SU-DHL-6 (cell line): ENCODE measurements at regions not wholly inside any gene's neighbourhood (a gene's known extent, or its start where the extent isn't known, plus 50 kb on each side); places are given as distances from the start of the nearest gene placed in this dataset.

Experiments
- H2AFZ ChIP-seq: fragments of 200-600 bp; sonication (generic); 2 replicates; pipeline ENCODE4 v1.6.1; 2014; ENCODE audit warnings: low read depth, mild to moderate bottlenecking, moderate library complexity, mixed read lengths, antibody characterized with exemption, low read length; ENCODE audit not compliant: severe bottlenecking
- H3F3A ChIP-seq: fragments of 200-600 bp; shearing (Covaris generic); 2 replicates; pipeline ENCODE4 v1.6.0; 2016; ENCODE audit warnings: antibody characterized with exemption, mild to moderate bottlenecking; ENCODE audit not compliant: insufficient read depth
- H3K27ac ChIP-seq: fragments of 200-600 bp; sonication (generic); 2 replicates; pipeline ENCODE4 v1.5.1; 2016; ENCODE audit warnings: low read depth, mild to moderate bottlenecking, low read length, moderate library complexity, mixed read lengths
- H3K27me3 ChIP-seq: fragments of 200-600 bp; sonication (generic), shearing (Covaris generic); 2 replicates; pipeline ENCODE4 v1.6.0; 2014; ENCODE audit warnings: mild to moderate bottlenecking, low read length
- H3K36me3 ChIP-seq: fragments of 200-600 bp; sonication (generic); 2 replicates; pipeline ENCODE4 v1.6.1; 2014; ENCODE audit warnings: mild to moderate bottlenecking, low read length, mixed read lengths
- H3K4me2 ChIP-seq: fragments of 300-600, 200-600 bp; shearing (Covaris generic), sonication (generic); 2 replicates; pipeline ENCODE4 v1.6.0; 2014; ENCODE audit warnings: low read length, low read depth, mild to moderate bottlenecking; ENCODE audit not compliant: poor library complexity, severe bottlenecking
- H3K4me3 ChIP-seq: fragments of 200-600 bp; sonication (generic); 2 replicates; pipeline ENCODE4 v1.5.1; 2014; ENCODE audit warnings: antibody characterized with exemption, low read length, mild to moderate bottlenecking, mixed read lengths; ENCODE audit not compliant: insufficient read depth, poor library complexity, severe bottlenecking
- H3K79me2 ChIP-seq: fragments of 200-600 bp; sonication (generic); 2 replicates; pipeline ENCODE4 v1.6.1; 2014; ENCODE audit warnings: mild to moderate bottlenecking, low read length, moderate library complexity; ENCODE audit not compliant: insufficient read depth
- H3K9ac ChIP-seq: fragments of 200-600 bp; sonication (generic); 2 replicates; pipeline ENCODE4 v1.7.0; 2014; ENCODE audit warnings: mild to moderate bottlenecking, low read length
- H3K9me2 ChIP-seq: fragments of 200-600 bp; sonication (generic); replicated peaks from 2 replicates; pipeline ENCODE4 v1.6.1; 2014; ENCODE audit warnings: low read length; ENCODE audit not compliant: insufficient read depth
- H3K9me3 ChIP-seq: fragments of 200-600 bp; sonication (generic); 2 replicates; pipeline ENCODE4 v1.6.1; 2014; ENCODE audit warnings: low read length, mixed read lengths; ENCODE audit not compliant: insufficient read depth
- H4K20me1 ChIP-seq: fragments of 200-600 bp; sonication (generic); 2 replicates; pipeline ENCODE4 v1.6.1; 2014; ENCODE audit warnings: low read depth, mild to moderate bottlenecking, antibody characterized with exemption, low read length, moderate library complexity, mixed read lengths
- CTCF ChIP-seq: fragments of 200-600 bp; sonication (generic); IDR thresholded peaks from one replicate; pipeline ENCODE4 v1.5.1; 2017; ENCODE audit warnings: antibody characterized with exemption, mild to moderate bottlenecking, low read length, moderate library complexity; ENCODE audit not compliant: insufficient read depth, poor library complexity, severe bottlenecking
- EZH2phosphoT487 ChIP-seq: fragments of 200-600 bp; sonication (generic), shearing (Covaris generic); conservative IDR thresholded peaks from 2 replicates; pipeline ENCODE4 v1.6.1; 2018; ENCODE audit warnings: mild to moderate bottlenecking, antibody characterized with exemption, low read length, moderate library complexity, mixed read lengths

GRCh38 chr2:172329416-172329773, 98.0 kb upstream of the ITGA6 start:
- H3K27me3 ChIP-seq, result no peaks in the 10 kb centered on the region
- TF ChIP-seq CTCF (no peak), EZH2phosphoT487 (no peak)
- H3K79me2 ChIP-seq, result no peaks in the 10 kb centered on the region
- no peak overlapping the region for H2AFZ ChIP-seq
- no peaks in the 10 kb centered on the region for H3K9me3 ChIP-seq
- no peaks in the 10 kb centered on the region for H3K9me2 ChIP-seq
- H3K36me3 ChIP-seq, result no peaks in the 10 kb centered on the region
- no peak overlapping the region for H3K27ac ChIP-seq
- no peaks in the 10 kb centered on the region for H3F3A ChIP-seq
- H4K20me1 ChIP-seq, result no peaks in the 10 kb centered on the region
- no peak overlapping the region for H3K4me2 ChIP-seq
- no peak overlapping the region for H3K4me3 ChIP-seq
- H3K9ac ChIP-seq, result no peak overlapping the region

- Histone ChIP-seq H3F3A (no peaks in the 10 kb centered on the region), H3K9me2 (no peaks in the 10 kb centered on the region), H3K4me3 (no peak overlapping the region), H3K9me3 (no peaks in the 10 kb centered on the region), H4K20me1 (no peaks in the 10 kb centered on the region), H3K4me2 (no peak overlapping the region), H3K9ac (no peak overlapping the region), H3K27ac (no peak overlapping the region), H3K27me3 (no peaks in the 10 kb centered on the region), H3K36me3 (no peaks in the 10 kb centered on the region), H3K79me2 (no peaks in the 10 kb centered on the region), H2AFZ (no peak overlapping the region)
- TF ChIP-seq EZH2phosphoT487 (no peak), CTCF (no peak)
Measured at GRCh38 chr2:172329774-172330671, 97.4 kb upstream of the ITGA6 start.

- H3K36me3 ChIP-seq, result no peaks in the 10 kb centered on the region
- H2AFZ ChIP-seq, result no peak overlapping the region
- H3K27ac ChIP-seq, result no peak overlapping the region
- no peaks in the 10 kb centered on the region for H4K20me1 ChIP-seq
- H3K79me2 ChIP-seq, result no peaks in the 10 kb centered on the region
- no peak overlapping the region for H3K4me3 ChIP-seq
- H3F3A ChIP-seq, result no peaks in the 10 kb centered on the region
- no peak overlapping the region for H3K4me2 ChIP-seq
- no peak overlapping the region for H3K9ac ChIP-seq
- no peaks in the 10 kb centered on the region for H3K27me3 ChIP-seq
- TF ChIP-seq EZH2phosphoT487, result no peak
- TF ChIP-seq CTCF, result no peak
- no peaks in the 10 kb centered on the region for H3K9me2 ChIP-seq
- no peaks in the 10 kb centered on the region for H3K9me3 ChIP-seq
Measured at GRCh38 chr2:172332507-172332906, 94.9 kb upstream of the ITGA6 start.
